Liver (tissue), 8 donors: ENCODE measurements at regions not wholly inside any gene's neighbourhood (a gene's known extent, or its start where the extent isn't known, plus 50 kb on each side); places are given as distances from the start of the nearest gene placed in this dataset.

Experiments used
- DNase-seq: peaks from one replicate; pipeline ENCODE4 v3.0.0-alpha.2; 2017; ENCODE audit warnings: low spot score
- H3K27ac ChIP-seq, 2 donors: one replicate each; pipeline ENCODE4 v1.7.0; 2013; ENCODE audit warnings: inconsistent platforms in 2 of 2, low read length in 2 of 2, control low read depth in 1 of 2, low read depth in 1 of 2, mild to moderate bottlenecking in 1 of 2
- H3K27me3 ChIP-seq, 4 donors: one replicate each; pipeline versions ENCODE4 v1.6.1 to v1.7.0; 2013; ENCODE audit warnings: low read length in 3 of 4, inconsistent platforms in 1 of 4, mild to moderate bottlenecking in 1 of 4, moderate library complexity in 1 of 4; ENCODE audit not compliant: control insufficient read depth in 4 of 4, insufficient read depth in 4 of 4
- H3K36me3 ChIP-seq, 4 donors: one replicate each; pipeline versions ENCODE4 v1.6.1 to v1.7.0; 2013; ENCODE audit warnings: low read length in 3 of 4, mild to moderate bottlenecking in 3 of 4, low read depth in 1 of 4, moderate library complexity in 1 of 4; ENCODE audit not compliant: control insufficient read depth in 4 of 4, insufficient read depth in 3 of 4
- H3K4me1 ChIP-seq, 4 donors: one replicate each; pipeline versions ENCODE4 v1.6.1 to v1.7.0; 2013; ENCODE audit warnings: low read length in 3 of 4, mild to moderate bottlenecking in 3 of 4, moderate library complexity in 1 of 4; ENCODE audit not compliant: control insufficient read depth in 4 of 4, insufficient read depth in 4 of 4
- H3K4me3 ChIP-seq, 3 donors: one replicate each; pipeline versions ENCODE4 v1.6.1 to v1.7.0; 2013; ENCODE audit warnings: low read length in 3 of 3, control low read depth in 1 of 3, low read depth in 1 of 3, mild to moderate bottlenecking in 1 of 3
- H3K9ac ChIP-seq, 2 donors: one replicate each; pipeline ENCODE4 v1.7.0; 2013; ENCODE audit warnings: low read length in 2 of 2, mild to moderate bottlenecking in 2 of 2, moderate library complexity in 2 of 2, control low read depth in 1 of 2, low read depth in 1 of 2
- H3K9me3 ChIP-seq, 4 donors: one replicate each; pipeline versions ENCODE4 v1.6.1 to v1.7.0; 2013; ENCODE audit warnings: low read length in 3 of 4; ENCODE audit not compliant: control insufficient read depth in 4 of 4
- CTCF ChIP-seq: fragments of 150-350 bp; IDR thresholded peaks from 2 replicates; pipeline ENCODE4 v1.5.1; 2017; ENCODE audit warnings: improper control_type of control experiment, low read depth, low read length; ENCODE audit not compliant: missing input control
- EGR1 ChIP-seq, 2 donors: IDR thresholded peaks; 2 replicates each; pipeline ENCODE4 v1.6.1; 2016 to 2018; ENCODE audit warnings: antibody characterized with exemption in 2 of 2, low read depth in 2 of 2
- FOXA1 ChIP-seq: IDR thresholded peaks from 2 replicates; pipeline ENCODE4 v1.6.1; 2016; ENCODE audit warnings: antibody characterized with exemption
- FOXA2 ChIP-seq: IDR thresholded peaks from 2 replicates; pipeline ENCODE4 v1.6.1; 2016; ENCODE audit warnings: antibody characterized with exemption
- GABPA ChIP-seq, 2 donors: IDR thresholded peaks in 1 of 2; conservative IDR thresholded peaks in 1 of 2; 2 replicates each; pipeline ENCODE4 v1.6.1; 2016; ENCODE audit warnings: antibody characterized with exemption in 2 of 2, mild to moderate bottlenecking in 1 of 2, moderate library complexity in 1 of 2
- HNF4A ChIP-seq, 2 donors: conservative IDR thresholded peaks; 2 replicates each; pipeline ENCODE4 v1.6.1; 2016; ENCODE audit warnings: antibody characterized with exemption in 2 of 2, mild to moderate bottlenecking in 2 of 2
- HNF4G ChIP-seq: IDR thresholded peaks from 2 replicates; pipeline ENCODE4 v1.6.1; 2016; ENCODE audit warnings: antibody characterized with exemption
- JUND ChIP-seq, 2 donors: IDR thresholded peaks; 2 replicates each; pipeline ENCODE4 v1.6.1; 2016; ENCODE audit warnings: antibody characterized with exemption in 2 of 2
- MAX ChIP-seq: IDR thresholded peaks from 2 replicates; pipeline ENCODE4 v1.6.1; 2016; ENCODE audit warnings: antibody characterized with exemption
- NR2F2 ChIP-seq: IDR thresholded peaks from 2 replicates; pipeline ENCODE4 v1.6.1; 2016; ENCODE audit warnings: antibody characterized with exemption
- RAD21 ChIP-seq, 2 donors: IDR thresholded peaks; 2 replicates each; pipeline ENCODE4 v1.6.1; 2016; ENCODE audit warnings: antibody characterized with exemption in 2 of 2, mild to moderate bottlenecking in 2 of 2
- SP1 ChIP-seq: IDR thresholded peaks from 2 replicates; pipeline ENCODE4 v1.6.1; 2018; ENCODE audit warnings: antibody characterized with exemption, mild to moderate bottlenecking
- TAF1 ChIP-seq: conservative IDR thresholded peaks from 2 replicates; pipeline ENCODE4 v1.6.1; 2016; ENCODE audit warnings: antibody characterized with exemption, mild to moderate bottlenecking
- YY1 ChIP-seq: IDR thresholded peaks from 2 replicates; pipeline ENCODE4 v1.6.1; 2016; ENCODE audit warnings: antibody characterized with exemption, mild to moderate bottlenecking
- WGBS: extraction: QIAGEN DNeasy Blood & Tissue Kit; methylation state at CpG from one replicate; pipeline ENCODE4 v1.1.7; 2013; 5-methylcytosine and 5-hydroxymethylcytosine counted together
- TF ChIP-seq, protein P1 (sequence below): IDR thresholded peaks from 2 replicates; pipeline ENCODE4 v1.6.1; 2016; ENCODE audit warnings: antibody characterized with exemption
- TF ChIP-seq, protein P2 (sequence below): IDR thresholded peaks from 2 replicates; pipeline ENCODE4 v1.6.1; 2016; ENCODE audit warnings: antibody characterized with exemption
- donor health status: healthy.
- donor health status: healthy.
- donor health status: healthy.
- donor health status: healthy.
- donor health status: healthy.

GRCh38 chr1:192713921-192714320, 78.0 kb downstream of the RGS13 start:
- Histone ChIP-seq H3K27me3 (no peaks in the 10 kb centered on the region), H3K4me3 (no peak overlapping the region), H3K27ac (no peak overlapping the region), H3K9ac (no peak overlapping the region), H3K9me3 (no peaks in the 10 kb centered on the region), H3K4me1 (no peaks in the 10 kb centered on the region), H3K36me3 (no peaks in the 10 kb centered on the region)
- TF ChIP-seq YY1 = no peak
- TF ChIP-seq HNF4G = no peak
- TF ChIP-seq EGR1 (IDR thresholded peaks at IDR 0.05; ENCODE audit: low read depth in 2 of 2) = no peak
- no peak for TF ChIP-seq HNF4A (conservative IDR thresholded peaks at IDR 0.05)
- TF ChIP-seq, protein P1, sequence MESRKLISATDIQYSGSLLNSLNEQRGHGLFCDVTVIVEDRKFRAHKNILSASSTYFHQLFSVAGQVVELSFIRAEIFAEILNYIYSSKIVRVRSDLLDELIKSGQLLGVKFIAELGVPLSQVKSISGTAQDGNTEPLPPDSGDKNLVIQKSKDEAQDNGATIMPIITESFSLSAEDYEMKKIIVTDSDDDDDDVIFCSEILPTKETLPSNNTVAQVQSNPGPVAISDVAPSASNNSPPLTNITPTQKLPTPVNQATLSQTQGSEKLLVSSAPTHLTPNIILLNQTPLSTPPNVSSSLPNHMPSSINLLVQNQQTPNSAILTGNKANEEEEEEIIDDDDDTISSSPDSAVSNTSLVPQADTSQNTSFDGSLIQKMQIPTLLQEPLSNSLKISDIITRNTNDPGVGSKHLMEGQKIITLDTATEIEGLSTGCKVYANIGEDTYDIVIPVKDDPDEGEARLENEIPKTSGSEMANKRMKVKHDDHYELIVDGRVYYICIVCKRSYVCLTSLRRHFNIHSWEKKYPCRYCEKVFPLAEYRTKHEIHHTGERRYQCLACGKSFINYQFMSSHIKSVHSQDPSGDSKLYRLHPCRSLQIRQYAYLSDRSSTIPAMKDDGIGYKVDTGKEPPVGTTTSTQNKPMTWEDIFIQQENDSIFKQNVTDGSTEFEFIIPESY = no peak
- TF ChIP-seq JUND (IDR thresholded peaks at IDR 0.05) = no peak
- no peak for TF ChIP-seq CTCF
- no peak for TF ChIP-seq NR2F2
- WGBS = 83% methylated on average over 4 of the region's 4 CpGs
- DNase-seq = no peak

DNA sequence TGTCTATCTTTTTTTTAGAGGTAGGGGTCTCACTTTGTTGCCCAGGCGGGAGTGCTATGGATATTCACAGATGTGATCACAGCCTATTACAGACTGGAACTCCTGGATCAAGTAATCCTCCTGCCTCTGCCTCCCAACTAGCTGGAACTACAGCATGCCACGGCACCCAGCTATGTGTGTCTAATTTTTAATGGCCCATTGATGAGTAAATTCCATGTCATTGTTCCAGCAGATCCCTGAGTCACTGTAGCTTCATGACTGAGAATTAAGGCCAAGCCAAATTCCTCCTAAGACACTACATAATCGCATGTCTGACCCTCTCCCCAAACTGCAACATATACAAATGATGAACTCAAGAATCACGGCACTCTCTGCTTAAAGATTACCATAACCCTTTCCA, 84.2 kb upstream of the RGS2 start:
- H3K4me3 ChIP-seq = no peak overlapping the region
- no peak overlapping the region for H3K27ac ChIP-seq
- no peaks in the 10 kb centered on the region for H3K27me3 ChIP-seq
- H3K9me3 ChIP-seq = no peaks in the 10 kb centered on the region
- no peaks in the 10 kb centered on the region for H3K36me3 ChIP-seq
- WGBS = 91% methylated on average over 4 of the region's 4 CpGs
- no peak for DNase-seq
- no peaks in the 10 kb centered on the region for H3K4me1 ChIP-seq
- no peak for TF ChIP-seq SP1
- TF ChIP-seq TAF1 = no peak
- no peak for TF ChIP-seq RAD21 (IDR thresholded peaks at IDR 0.05)
- TF ChIP-seq FOXA2 = no peak
- TF ChIP-seq HNF4A (conservative IDR thresholded peaks at IDR 0.05) = no peak
- TF ChIP-seq, protein P1 = no peak
- no peak for TF ChIP-seq MAX
- no peak for TF ChIP-seq FOXA1
- no peak for TF ChIP-seq JUND (IDR thresholded peaks at IDR 0.05)
- no peak for TF ChIP-seq EGR1 (IDR thresholded peaks at IDR 0.05; ENCODE audit: low read depth in 2 of 2)
- TF ChIP-seq NR2F2 = no peak
- no peak for TF ChIP-seq YY1
- TF ChIP-seq HNF4G = no peak
- no peak for TF ChIP-seq CTCF
- no peak for TF ChIP-seq GABPA (IDR thresholded peaks at IDR 0.05 in 1 of 2, conservative IDR thresholded peaks at IDR 0.05 in 1 of 2)
- TF ChIP-seq, protein P2, sequence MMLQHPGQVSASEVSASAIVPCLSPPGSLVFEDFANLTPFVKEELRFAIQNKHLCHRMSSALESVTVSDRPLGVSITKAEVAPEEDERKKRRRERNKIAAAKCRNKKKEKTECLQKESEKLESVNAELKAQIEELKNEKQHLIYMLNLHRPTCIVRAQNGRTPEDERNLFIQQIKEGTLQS = no peak
- no peak overlapping the region for H3K9ac ChIP-seq
